HG03439 (cell line): ENCODE measurements at regions not wholly inside any gene's neighbourhood (a gene's known extent, or its start where the extent isn't known, plus 50 kb on each side); places are given as distances from the start of the nearest gene placed in this dataset.

Experiments used
- ATAC-seq: cut with Tn5 transposase; IDR thresholded peaks from one replicate; pipeline ENCODE4 v1.9.1; 2021; ENCODE audit warnings: mild to moderate bottlenecking, moderate library complexity; ENCODE audit not compliant: unreplicated experiment

DNA sequence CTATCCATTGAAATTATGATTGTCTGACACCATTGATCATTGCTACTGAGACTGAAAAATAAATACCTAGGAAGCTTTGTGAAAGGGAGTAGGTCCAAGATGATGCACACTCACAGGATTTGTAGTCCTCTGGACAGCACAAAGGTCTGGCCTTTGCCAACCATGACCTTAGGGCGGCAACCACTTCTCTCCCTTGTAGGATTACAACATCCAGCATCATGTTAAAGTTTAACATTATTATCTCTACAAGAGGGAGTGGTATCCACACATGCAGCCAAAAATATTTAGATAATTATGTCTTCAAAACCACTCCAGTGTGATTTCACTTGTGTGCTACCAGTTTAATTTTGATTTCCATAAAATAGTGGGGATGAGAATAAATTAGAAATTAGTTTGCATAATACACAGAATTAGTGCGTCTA, 51.1 kb upstream of the NHSL1 start:
- no peak for ATAC-seq

DNA sequence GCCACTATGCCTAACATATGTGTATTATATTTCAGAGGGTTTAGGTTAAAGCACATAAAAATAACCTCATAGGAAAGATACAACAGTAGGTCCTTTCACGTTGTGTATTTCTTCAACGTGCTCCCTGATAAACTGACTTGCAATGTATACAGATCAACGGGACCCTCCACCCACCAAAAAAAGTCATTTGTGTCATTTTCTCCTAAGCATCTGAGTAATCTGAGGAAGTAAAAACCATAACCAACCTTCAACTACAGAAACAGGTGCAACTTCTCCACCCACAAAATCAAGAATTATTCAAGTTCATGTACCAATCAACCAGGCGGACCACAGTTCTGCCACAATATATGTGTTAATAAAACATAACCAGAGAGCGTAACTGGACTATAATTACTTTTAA, 54.9 kb upstream of the NHSL1 start:
- no peak for ATAC-seq

DNA sequence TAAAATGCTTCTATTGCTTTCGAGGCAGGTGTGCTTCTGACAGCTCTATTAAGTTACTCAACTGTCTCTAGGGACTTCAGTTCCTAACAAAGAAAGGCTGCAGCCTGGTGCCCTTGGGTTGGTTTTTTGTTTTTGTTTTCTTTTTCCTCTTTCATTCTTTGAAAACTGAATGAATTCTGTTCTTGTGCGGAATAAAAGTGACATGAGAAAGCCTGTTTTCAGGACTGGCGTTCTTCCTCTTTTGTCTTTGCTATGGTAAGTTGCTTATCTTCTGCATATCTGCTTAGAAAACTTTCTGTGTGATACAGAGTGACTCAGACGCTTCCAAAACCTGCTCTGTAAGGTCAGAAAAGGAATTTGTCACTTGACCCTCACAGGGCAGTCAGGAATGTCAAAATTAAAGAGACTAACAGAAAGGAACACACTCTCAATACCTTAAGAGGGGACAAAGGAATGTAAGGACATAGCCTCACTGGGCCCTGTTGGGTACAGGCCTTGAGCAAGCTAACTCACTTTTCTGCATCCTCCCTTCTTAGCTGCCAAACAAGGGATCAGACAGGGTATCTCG, 56.2 kb upstream of the NHSL1 start:
- no peak for ATAC-seq

DNA sequence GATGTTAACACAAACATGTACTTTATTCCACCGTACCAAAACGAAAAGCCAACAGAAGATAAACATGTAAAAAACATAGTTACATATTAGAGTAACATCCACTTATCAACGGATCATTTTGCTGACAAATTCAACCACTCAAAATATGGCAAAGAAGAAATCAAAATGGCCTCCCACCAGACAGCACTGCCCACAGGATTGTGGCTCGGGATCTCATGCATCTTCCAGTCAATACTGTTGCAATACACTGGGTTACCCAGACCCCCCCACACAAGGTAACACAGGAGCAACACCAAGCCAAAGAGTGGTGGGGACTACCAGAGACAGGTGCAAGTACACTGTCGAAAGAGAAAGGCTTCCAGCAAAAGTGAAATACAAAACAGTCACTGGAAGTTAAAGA, 57.9 kb upstream of the NHSL1 start:
- no peak for ATAC-seq

- no peak for ATAC-seq
Observed at GRCh38 chr6:138559143-138559542, 59.8 kb upstream of the NHSL1 start.

- ATAC-seq: no peak
Observed at GRCh38 chr6:138560130-138560860, 61.0 kb upstream of the NHSL1 start.

GRCh38 chr6:138562691-138563090, 63.4 kb upstream of the NHSL1 start:
- ATAC-seq: no peak

DNA sequence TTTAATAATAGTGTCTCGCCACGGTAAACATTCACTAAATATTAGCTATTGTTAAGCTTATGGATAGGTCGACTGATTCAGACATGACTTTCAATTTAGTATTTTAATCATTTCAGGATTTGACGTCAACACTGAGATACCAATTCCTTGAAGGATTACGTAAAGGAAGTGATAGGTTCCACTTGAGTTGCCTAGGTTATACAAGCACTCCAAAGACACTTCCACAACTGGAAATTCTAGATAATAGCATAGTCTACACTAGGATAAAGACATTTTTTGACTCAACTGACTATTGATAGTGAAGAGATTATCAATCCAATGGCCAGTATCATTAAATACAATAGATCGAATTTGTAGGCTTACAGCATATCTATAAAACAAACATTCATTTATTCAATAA, 63.9 kb upstream of the NHSL1 start:
- ATAC-seq: no peak

DNA sequence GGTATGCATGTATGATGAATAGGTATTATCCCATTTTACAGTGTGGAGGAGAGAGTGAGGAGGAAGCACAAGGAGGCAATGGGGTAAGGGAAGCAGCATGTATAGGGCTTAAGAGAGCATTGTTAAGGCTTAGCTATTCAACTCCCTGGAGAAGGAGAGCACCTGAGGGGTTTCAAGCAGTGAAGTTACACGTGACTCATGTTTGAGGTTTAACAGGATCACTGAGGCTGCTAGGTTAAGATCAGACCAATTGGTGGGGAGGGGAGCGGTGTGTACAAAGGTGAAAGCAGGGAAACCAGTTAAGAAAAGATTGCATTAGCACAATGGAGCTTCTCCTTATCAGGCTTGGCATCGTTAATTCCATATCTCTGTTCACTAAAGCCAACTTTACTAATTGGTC, 64.4 kb upstream of the NHSL1 start:
- ATAC-seq: no peak

GRCh38 chr6:138564170-138564721, 65.0 kb upstream of the NHSL1 start:
- no peak for ATAC-seq

DNA sequence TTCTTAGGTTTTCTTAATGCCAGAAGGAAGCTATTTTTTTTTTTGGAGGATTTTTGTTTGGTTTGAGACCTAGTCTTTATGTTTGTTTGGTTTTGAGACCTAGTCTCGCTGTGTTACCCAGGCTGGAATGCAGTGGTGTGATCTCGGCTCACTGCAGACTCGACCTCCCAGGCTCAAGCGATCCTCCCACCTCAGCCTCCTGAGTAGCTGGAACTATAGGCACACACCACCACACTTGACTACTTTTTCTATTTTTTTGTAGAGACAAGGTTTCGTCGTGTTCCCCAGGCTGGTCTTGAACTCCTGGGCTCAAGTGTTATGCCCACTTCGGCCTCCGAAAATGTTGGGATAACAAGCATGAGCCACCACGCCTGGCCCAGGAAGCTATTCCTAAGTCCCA, 67.8 kb upstream of the NHSL1 start:
- no peak for ATAC-seq

DNA sequence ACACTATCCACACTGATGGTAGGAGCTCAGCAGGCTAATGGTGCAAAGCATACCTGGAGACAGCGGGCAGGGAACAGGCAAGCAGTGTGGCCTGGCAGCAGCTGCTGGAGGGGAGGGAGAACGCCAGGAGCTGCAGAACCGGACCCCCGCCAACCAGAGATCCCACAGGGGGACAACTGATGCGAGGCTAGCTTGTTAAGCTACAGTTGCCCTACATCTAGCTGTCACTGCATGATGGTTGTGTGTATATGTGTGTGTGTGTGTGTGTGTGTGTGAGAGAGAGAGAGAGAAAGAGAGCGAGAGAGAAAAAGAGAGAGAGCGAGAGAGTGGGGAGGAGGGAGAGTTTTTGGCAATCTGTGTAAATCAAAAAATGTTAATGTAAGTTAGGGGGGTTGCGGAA, 69.7 kb upstream of the NHSL1 start:
- ATAC-seq: no peak

- no peak for ATAC-seq
Observed at GRCh38 chr6:138569554-138569953, 70.3 kb upstream of the NHSL1 start.

- no peak for ATAC-seq
Observed at GRCh38 chr6:138569970-138570724, 70.9 kb upstream of the NHSL1 start.

GRCh38 chr6:138570725-138571029, 71.4 kb upstream of the NHSL1 start:
- no peak for ATAC-seq

DNA sequence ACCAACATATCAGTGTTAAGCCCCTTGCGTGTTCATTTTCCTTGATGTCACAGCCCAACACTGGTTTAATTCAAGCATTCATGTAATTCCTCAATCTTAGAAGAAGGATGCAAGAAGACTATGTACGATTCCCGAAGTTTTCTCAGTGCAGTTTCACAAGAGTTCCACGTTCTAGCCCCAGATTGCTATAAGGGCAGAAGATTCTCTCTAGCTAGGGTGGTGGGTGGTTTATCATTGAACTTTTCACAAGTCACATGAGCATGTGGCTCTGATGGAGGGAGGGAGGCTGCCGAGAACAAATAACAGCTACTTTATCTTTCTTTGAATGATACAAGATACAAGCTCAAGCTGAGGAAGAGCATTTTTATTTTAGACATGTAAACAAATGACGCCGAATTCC, 71.9 kb upstream of the NHSL1 start:
- ATAC-seq: no peak

DNA sequence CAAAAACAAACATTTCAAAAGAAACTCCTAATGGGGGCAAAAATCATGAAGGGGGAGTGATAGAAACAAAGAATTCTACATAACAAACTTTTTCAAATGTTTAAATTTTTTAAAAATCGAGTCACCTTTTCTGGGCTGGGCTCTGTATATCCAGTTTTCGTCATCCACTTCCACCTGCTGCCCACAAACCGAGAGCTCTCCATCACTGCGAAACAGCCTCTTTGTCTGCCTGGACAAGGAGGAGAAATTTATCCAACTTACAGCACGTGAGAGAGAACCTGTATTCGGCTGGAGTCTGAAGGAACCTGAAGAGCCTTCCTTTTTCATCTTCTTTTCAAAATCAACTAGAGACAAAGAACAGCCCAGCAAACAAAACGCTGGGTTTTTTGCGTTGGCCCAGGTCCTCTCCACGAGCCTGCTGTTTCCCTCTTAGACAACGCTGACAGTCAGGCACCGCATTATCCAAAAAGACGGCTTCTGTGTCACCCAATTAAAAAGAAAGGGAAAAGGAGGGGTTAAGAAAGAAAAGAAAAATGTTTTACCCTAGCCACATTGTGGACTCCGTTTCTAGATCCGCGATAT, 72.4 kb upstream of the NHSL1 start:
- ATAC-seq: no peak

DNA sequence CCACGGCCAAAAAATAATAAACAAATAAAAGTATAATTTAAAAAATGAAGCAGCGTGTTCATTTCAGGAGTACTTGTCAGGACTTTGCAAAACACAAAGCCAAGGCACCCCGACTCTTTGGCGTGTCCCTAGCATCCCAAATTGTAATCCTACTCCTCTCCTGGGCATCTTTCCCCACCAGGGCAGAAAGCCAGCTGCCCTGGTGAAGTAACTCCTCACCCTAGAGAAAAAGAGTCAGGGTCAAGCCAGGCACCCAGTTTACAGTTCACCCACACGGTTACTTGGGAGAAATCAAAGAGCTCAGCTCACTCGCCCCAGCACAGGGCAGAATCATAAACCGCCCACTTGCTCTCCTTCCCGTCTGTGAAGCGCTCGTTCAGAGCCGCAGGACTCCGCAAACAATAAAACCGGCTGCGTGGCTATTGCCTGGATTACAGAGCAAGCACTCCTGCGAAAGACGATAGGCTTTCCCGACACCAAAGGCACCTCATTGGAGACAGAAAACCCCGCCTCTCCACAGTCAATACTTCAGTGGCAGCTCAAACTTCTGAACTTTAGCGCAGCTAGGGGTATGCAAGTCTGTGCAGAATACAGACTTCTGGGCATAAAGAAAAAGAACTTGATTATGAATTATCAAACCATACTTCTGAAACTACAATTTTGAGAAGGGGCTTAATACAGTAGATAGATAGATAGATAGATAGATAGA, 73.0 kb upstream of the NHSL1 start:
- no peak for ATAC-seq

GRCh38 chr6:138572885-138573284, 73.6 kb upstream of the NHSL1 start:
- no peak for ATAC-seq

- no peak for ATAC-seq
Observed at GRCh38 chr6:138575257-138575656, 76.0 kb upstream of the NHSL1 start.

- ATAC-seq: no peak
Observed at GRCh38 chr6:138576313-138576712, 77.0 kb upstream of the NHSL1 start.
